ENCODE measurements at regions not wholly inside any gene's neighbourhood (a gene's known extent, or its start where the extent isn't known, plus 50 kb on each side); places are given as distances from the start of the nearest gene placed in this dataset.

- TF ChIP-seq, protein P1, sequence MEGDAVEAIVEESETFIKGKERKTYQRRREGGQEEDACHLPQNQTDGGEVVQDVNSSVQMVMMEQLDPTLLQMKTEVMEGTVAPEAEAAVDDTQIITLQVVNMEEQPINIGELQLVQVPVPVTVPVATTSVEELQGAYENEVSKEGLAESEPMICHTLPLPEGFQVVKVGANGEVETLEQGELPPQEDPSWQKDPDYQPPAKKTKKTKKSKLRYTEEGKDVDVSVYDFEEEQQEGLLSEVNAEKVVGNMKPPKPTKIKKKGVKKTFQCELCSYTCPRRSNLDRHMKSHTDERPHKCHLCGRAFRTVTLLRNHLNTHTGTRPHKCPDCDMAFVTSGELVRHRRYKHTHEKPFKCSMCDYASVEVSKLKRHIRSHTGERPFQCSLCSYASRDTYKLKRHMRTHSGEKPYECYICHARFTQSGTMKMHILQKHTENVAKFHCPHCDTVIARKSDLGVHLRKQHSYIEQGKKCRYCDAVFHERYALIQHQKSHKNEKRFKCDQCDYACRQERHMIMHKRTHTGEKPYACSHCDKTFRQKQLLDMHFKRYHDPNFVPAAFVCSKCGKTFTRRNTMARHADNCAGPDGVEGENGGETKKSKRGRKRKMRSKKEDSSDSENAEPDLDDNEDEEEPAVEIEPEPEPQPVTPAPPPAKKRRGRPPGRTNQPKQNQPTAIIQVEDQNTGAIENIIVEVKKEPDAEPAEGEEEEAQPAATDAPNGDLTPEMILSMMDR (IDR thresholded peaks at IDR 0.05), result no peak
- TF ChIP-seq POLR2A (IDR thresholded peaks at IDR 0.05), result no peak
These were observed 328.2 kb downstream of the DTHD1 start for GRCh38 chr4:36609661-36610060.
